Trophoblast cell (in vitro differentiated cells and primary cell): ENCODE measurements at regions not wholly inside any gene's neighbourhood (a gene's known extent, or its start where the extent isn't known, plus 50 kb on each side); places are given as distances from the start of the nearest gene placed in this dataset.

Experiments
- DNase-seq, 2 donors: peaks; one replicate each; pipeline ENCODE4 v3.0.0-alpha.2; 2016
- H2AFZ ChIP-seq: 2 replicates; pipeline ENCODE4 v1.6.1; 2013; ENCODE audit warnings: low read length, moderate library complexity, mild to moderate bottlenecking; ENCODE audit not compliant: insufficient read depth, poor library complexity
- H2AK5ac ChIP-seq: 2 replicates; pipeline ENCODE4 v1.6.1; 2013; ENCODE audit warnings: mild to moderate bottlenecking, low read length
- H2BK120ac ChIP-seq: 2 replicates; pipeline ENCODE4 v1.6.1; 2013; ENCODE audit warnings: low read length, mild to moderate bottlenecking, moderate library complexity; ENCODE audit not compliant: insufficient read depth, poor library complexity
- H2BK12ac ChIP-seq: 2 replicates; pipeline ENCODE4 v1.6.1; 2013; ENCODE audit warnings: mild to moderate bottlenecking, low read length, moderate library complexity
- H2BK5ac ChIP-seq: 2 replicates; pipeline ENCODE4 v1.6.1; 2013; ENCODE audit warnings: low read length, low read depth, moderate library complexity, mild to moderate bottlenecking; ENCODE audit not compliant: poor library complexity
- H3K14ac ChIP-seq: 2 replicates; pipeline ENCODE4 v1.6.1; 2013; ENCODE audit warnings: mild to moderate bottlenecking, low read length
- H3K18ac ChIP-seq: 2 replicates; pipeline ENCODE4 v1.6.1; 2013; ENCODE audit warnings: mild to moderate bottlenecking, low read length
- H3K23ac ChIP-seq: 2 replicates; pipeline ENCODE4 v1.6.1; 2013; ENCODE audit warnings: low read length
- H3K27ac ChIP-seq: 2 replicates; pipeline ENCODE4 v1.5.1; 2013; ENCODE audit warnings: low read depth, mild to moderate bottlenecking, inconsistent platforms, low read length, moderate library complexity
- H3K27me3 ChIP-seq: 2 replicates; pipeline ENCODE4 v1.6.1; 2013; ENCODE audit warnings: inconsistent platforms, mild to moderate bottlenecking, low read length, moderate library complexity; ENCODE audit not compliant: insufficient read depth
- H3K36me3 ChIP-seq, 2 experiments: 1 replicate in 1 of 2; 2 replicates in 1 of 2; pipeline ENCODE4 v1.6.1; 2013; ENCODE audit warnings: low read length in 2 of 2, mild to moderate bottlenecking in 2 of 2, moderate library complexity in 1 of 2; ENCODE audit not compliant: insufficient read depth in 2 of 2, control insufficient read depth in 1 of 2
- H3K4ac ChIP-seq: 2 replicates; pipeline ENCODE4 v1.6.1; 2013; ENCODE audit warnings: low read depth, mild to moderate bottlenecking, low read length, moderate library complexity
- H3K4me1 ChIP-seq, 2 experiments: 1 replicate in 1 of 2; 2 replicates in 1 of 2; pipeline ENCODE4 v1.6.1; 2013; ENCODE audit warnings: low read length in 2 of 2, mild to moderate bottlenecking in 2 of 2, moderate library complexity in 1 of 2; ENCODE audit not compliant: insufficient read depth in 2 of 2, control insufficient read depth in 1 of 2
- H3K4me2 ChIP-seq: 2 replicates; pipeline ENCODE4 v1.6.1; 2013; ENCODE audit warnings: inconsistent platforms, mild to moderate bottlenecking, low read length, moderate library complexity
- H3K4me3 ChIP-seq: 2 replicates; pipeline ENCODE4 v1.5.1; 2013; ENCODE audit warnings: mild to moderate bottlenecking, low read depth, low read length, inconsistent platforms
- H3K79me1 ChIP-seq: one replicate; pipeline ENCODE4 v1.6.1; 2013; ENCODE audit warnings: low read length
- H3K79me2 ChIP-seq: 2 replicates; pipeline ENCODE4 v1.6.1; 2013; ENCODE audit warnings: low read length, mild to moderate bottlenecking; ENCODE audit not compliant: control insufficient read depth, insufficient read depth, poor library complexity
- H3K9ac ChIP-seq: 2 replicates; pipeline ENCODE4 v1.6.1; 2013; ENCODE audit warnings: mild to moderate bottlenecking, low read length
- H3K9me3 ChIP-seq: 2 replicates; pipeline ENCODE4 v1.6.1; 2013; ENCODE audit warnings: low read depth, mild to moderate bottlenecking, control low read depth, inconsistent platforms, low read length; ENCODE audit not compliant: insufficient read depth
- H4K12ac ChIP-seq: 2 replicates; pipeline ENCODE4 v1.6.1; 2013; ENCODE audit warnings: low read depth, mild to moderate bottlenecking, low read length, moderate library complexity
- H4K8ac ChIP-seq: 2 replicates; pipeline ENCODE4 v1.6.1; 2013; ENCODE audit warnings: low read depth, mild to moderate bottlenecking, low read length, moderate library complexity
- H4K91ac ChIP-seq: one replicate; pipeline ENCODE4 v1.6.1; 2013; ENCODE audit warnings: low read depth, mild to moderate bottlenecking, low read length, moderate library complexity
- WGBS: extraction: QIAGEN DNeasy Blood & Tissue Kit; methylation state at CpG from one replicate; pipeline ENCODE4 v1.1.7; 2013; ENCODE audit warnings: missing lambda C conversion rate; ENCODE audit not compliant: insufficient read length, insufficient coverage; ENCODE audit errors: extremely low coverage; 5-methylcytosine and 5-hydroxymethylcytosine counted together

- Histone ChIP-seq H4K12ac (no peak overlapping the region), H3K4me3 (no peak overlapping the region), H2BK5ac (no peak overlapping the region), H3K4ac (no peak overlapping the region), H3K23ac (no peak overlapping the region), H3K79me2 (no peaks in the 10 kb centered on the region), H2AK5ac (no peak overlapping the region), H3K9me3 (peaks cover 8% of the 10 kb centered on the region), H3K27ac (no peak overlapping the region), H3K9ac (no peak overlapping the region), H3K14ac (no peak overlapping the region), H2AFZ (no peak overlapping the region), H3K4me2 (no peak overlapping the region), H3K79me1 (no peaks in the 10 kb centered on the region), H3K36me3 (no peaks in the 10 kb centered on the region), H3K27me3 (peaks cover 4% of the 10 kb centered on the region), H4K8ac (no peak overlapping the region), H4K91ac (no peak overlapping the region), H3K4me1 (no peaks in the 10 kb centered on the region), H2BK12ac (no peak overlapping the region), H2BK120ac (no peak overlapping the region), H3K18ac (no peak overlapping the region)
- DNase-seq, result no peak
- WGBS, result no CpG with 5 or more reads among the region's 14 CpGs
Observed at GRCh38 chr7:155398944-155399343, 59.0 kb upstream of the EN2 start.

DNA sequence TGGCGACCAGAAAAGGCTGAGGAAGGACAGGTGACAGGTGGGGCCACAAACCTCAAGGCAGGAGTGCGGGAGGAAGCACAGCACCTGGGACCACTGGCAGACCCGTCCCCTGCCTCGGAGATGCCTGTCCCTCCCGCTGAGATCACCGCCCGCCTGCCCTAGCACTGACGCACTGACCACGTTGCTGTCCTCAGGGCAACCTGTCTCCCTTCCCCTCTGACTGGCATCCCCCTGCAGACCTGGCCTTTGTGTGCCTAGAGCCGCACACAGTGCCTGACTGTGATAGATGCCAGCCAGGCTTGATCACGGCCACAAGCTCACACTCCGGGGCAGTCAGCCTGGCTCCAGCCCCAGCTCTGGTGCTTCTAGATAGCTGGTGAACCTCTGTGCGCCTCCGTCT lies 58.4 kb upstream of the EN2 start:
- Histone ChIP-seq H3K14ac (no peak overlapping the region), H3K4me1 (no peaks in the 10 kb centered on the region), H2BK120ac (no peak overlapping the region), H3K79me2 (no peaks in the 10 kb centered on the region), H3K9me3 (peaks cover 8% of the 10 kb centered on the region), H4K91ac (no peak overlapping the region), H2AFZ (no peak overlapping the region), H3K4ac (no peak overlapping the region), H3K18ac (no peak overlapping the region), H3K36me3 (no peaks in the 10 kb centered on the region), H4K12ac (peak overlapping the region; percentile 55), H3K27me3 (peaks cover 4% of the 10 kb centered on the region), H3K79me1 (no peaks in the 10 kb centered on the region), H3K4me2 (no peak overlapping the region), H3K23ac (no peak overlapping the region), H3K27ac (no peak overlapping the region), H2BK5ac (no peak overlapping the region), H3K9ac (no peak overlapping the region), H3K4me3 (no peak overlapping the region), H2AK5ac (no peak overlapping the region), H4K8ac (no peak overlapping the region), H2BK12ac (no peak overlapping the region)
- WGBS, result no CpG with 5 or more reads among the region's 14 CpGs
- DNase-seq, result no peak

DNA sequence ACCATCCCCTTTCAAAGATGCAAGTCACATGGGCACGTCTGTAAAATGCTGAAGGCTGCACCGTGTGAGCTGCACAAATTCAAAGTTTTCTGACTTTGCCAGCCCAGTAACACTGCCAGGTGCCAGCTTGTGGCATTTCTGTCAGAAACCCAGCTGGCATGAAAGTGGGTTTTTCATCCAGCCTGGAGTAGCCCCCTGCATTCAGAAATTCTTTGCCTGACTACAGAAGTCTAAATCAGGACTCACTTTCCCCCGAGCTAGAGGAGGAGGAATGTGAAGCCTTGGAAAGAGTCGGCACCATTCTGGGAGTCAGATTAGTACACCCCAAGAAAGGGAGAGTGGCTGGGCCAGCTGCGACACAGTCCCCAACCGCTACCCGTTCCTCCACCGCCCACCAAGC lies 56.7 kb upstream of the EN2 start:
- no peak overlapping the region for H3K4ac ChIP-seq
- peaks cover 8% of the 10 kb centered on the region for H3K9me3 ChIP-seq
- no peak overlapping the region for H3K23ac ChIP-seq
- H3K4me1 ChIP-seq, result no peaks in the 10 kb centered on the region
- no peaks in the 10 kb centered on the region for H3K36me3 ChIP-seq
- H3K14ac ChIP-seq, result no peak overlapping the region
- no peak overlapping the region for H4K12ac ChIP-seq
- no CpG with 5 or more reads among the region's 8 CpGs for WGBS
- H4K8ac ChIP-seq, result no peak overlapping the region
- H3K9ac ChIP-seq, result no peak overlapping the region
- peaks cover 4% of the 10 kb centered on the region for H3K27me3 ChIP-seq
- no peak overlapping the region for H2BK5ac ChIP-seq
- no peak overlapping the region for H3K4me3 ChIP-seq
- H3K79me1 ChIP-seq, result no peaks in the 10 kb centered on the region
- no peak overlapping the region for H2AFZ ChIP-seq
- H3K27ac ChIP-seq, result no peak overlapping the region
- H3K18ac ChIP-seq, result no peak overlapping the region
- H2BK120ac ChIP-seq, result no peak overlapping the region
- no peaks in the 10 kb centered on the region for H3K79me2 ChIP-seq
- no peak overlapping the region for H4K91ac ChIP-seq
- H3K4me2 ChIP-seq, result no peak overlapping the region
- no peak overlapping the region for H2AK5ac ChIP-seq
- no peak for DNase-seq
- H2BK12ac ChIP-seq, result no peak overlapping the region

- WGBS, result no CpG with 5 or more reads among the region's 6 CpGs
Observed at GRCh38 chr7:155401884-155402283, 56.0 kb upstream of the EN2 start.

More at GRCh38 chr7:155401884-155402283, 56.0 kb upstream of the EN2 start:
- Histone ChIP-seq H4K91ac (no peak overlapping the region), H4K12ac (no peak overlapping the region), H3K4ac (no peak overlapping the region), H3K27me3 (peaks cover 4% of the 10 kb centered on the region), H3K36me3 (no peaks in the 10 kb centered on the region), H2BK120ac (no peak overlapping the region), H3K14ac (no peak overlapping the region), H4K8ac (no peak overlapping the region), H3K27ac (no peak overlapping the region), H3K9me3 (peaks cover 8% of the 10 kb centered on the region), H3K4me3 (no peak overlapping the region), H2AFZ (no peak overlapping the region), H2AK5ac (no peak overlapping the region), H2BK5ac (no peak overlapping the region), H2BK12ac (no peak overlapping the region), H3K79me2 (no peaks in the 10 kb centered on the region), H3K18ac (no peak overlapping the region), H3K4me2 (no peak overlapping the region), H3K4me1 (no peaks in the 10 kb centered on the region), H3K79me1 (no peaks in the 10 kb centered on the region), H3K23ac (no peak overlapping the region), H3K9ac (no peak overlapping the region)
- DNase-seq, result no peak
